ENCODE measurements at regions not wholly inside any gene's neighbourhood (a gene's known extent, or its start where the extent isn't known, plus 50 kb on each side); places are given as distances from the start of the nearest gene placed in this dataset.
"Not testable (repeated sequence)": the region's sequence is repeated elsewhere in the genome, so short reads cannot be mapped to it uniquely, and the experiment has no call there.

DNA sequence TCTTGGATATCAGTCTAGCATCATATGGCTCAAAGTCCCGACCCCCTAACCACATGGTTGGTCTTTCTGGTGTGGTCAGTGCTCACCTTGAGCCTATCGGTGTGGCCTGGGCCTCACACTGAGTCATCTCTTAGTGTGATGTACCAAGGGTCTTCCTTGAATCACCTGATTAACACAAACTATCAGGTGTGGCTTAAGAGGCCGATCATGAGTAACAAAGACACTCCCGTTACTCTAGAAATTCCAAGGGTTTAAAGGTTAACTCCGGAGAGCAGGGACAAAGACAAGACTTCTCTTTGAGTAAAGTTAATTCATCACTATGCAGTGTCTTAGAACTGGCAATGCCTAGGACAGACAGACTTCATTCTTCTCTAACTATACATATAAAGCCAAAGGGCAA lies 52.3 kb upstream of the ARMC3 start:
- DNase-seq (ENCODE audit: low spot score) = no peak

DNA sequence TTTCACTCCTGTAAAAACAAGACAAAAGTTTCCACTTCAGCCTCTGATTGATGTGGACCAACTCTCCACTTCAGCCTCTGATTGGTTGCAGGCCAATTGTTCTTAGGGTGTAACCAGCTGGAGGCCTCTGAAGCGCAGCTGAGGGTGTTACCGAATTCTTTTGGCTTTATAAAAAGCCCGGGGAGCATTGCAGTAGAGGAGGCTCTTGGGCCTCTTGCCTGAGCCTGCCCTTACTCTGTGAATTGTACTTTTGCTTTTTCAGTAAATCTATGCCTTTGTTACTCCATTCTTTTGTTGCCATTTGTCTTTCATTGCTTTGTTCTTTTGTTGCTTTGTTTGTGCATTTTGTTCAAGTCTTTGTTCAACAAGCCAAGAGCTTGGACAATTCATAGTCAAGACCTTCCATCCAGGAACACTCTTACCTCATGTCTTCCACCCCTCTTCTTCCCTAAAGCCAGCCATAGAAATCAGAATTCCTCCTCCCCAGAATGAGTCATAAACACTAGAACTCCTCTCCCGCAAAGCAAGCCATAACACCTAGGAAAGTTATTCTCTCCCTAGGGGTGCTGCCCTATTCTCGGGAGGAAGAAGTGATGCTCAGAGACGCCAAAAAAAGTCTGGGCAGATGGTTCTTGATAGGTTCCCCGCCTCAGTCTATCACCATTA lies 53.5 kb upstream of the ARMC3 start:
- DNase-seq (ENCODE audit: low spot score) = no peak

DNA sequence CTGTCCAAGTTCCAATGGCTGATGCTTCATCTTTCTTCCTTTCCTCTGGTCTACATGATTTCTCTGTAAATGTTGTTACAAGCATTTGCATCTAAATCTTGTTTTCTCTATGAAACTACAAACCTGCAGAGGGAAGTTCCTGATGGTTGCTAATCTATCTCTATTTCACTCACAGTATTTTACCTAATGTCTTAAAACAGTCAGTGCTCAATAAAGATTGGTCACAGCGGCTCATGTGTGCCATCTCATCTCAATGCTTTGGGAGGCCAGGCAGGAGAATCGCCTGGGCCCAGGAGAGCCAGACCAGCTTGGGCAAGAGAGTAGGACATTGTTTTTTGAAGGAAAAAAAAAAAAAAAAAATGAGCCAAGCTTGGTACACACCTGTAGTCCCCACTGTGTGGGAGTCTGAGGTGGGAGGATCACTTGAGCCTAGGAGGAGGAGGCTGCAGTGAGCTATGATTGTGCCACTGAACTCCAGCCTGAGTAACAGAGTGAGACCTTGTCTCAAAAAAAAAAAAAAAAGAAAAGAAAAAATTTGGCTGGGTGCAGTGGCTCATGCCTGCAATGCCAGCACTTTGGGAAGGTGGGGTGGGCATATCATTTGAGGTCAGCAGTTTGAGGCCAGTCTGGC lies 71.3 kb upstream of the ARMC3 start:
- DNase-seq (ENCODE audit: low spot score) = no peak

DNA sequence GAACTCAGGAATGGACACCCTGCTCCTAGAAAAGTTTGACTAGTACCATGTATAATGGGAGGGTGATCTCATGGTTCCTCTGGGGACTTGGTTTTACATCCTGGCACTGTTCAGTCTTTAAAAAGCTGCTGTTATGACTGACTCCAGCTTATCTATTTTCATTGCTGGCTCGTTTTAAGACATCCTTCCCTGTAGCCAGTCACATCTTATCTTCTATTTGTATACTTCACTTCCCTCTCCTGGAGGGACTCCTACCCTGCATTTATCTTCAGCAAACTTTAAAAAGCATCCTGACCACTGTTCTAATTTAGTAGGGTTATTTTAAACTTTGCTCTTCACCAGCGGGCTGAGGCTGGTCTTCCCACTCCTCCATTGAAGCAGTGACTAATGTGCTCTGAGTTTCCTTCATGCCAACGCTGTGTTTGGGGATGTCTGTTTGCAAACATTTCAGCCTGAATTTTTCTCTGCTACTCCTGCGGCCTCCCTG lies 72.9 kb upstream of the ARMC3 start:
- peak; percentile 54 for DNase-seq (ENCODE audit: low spot score)

DNA sequence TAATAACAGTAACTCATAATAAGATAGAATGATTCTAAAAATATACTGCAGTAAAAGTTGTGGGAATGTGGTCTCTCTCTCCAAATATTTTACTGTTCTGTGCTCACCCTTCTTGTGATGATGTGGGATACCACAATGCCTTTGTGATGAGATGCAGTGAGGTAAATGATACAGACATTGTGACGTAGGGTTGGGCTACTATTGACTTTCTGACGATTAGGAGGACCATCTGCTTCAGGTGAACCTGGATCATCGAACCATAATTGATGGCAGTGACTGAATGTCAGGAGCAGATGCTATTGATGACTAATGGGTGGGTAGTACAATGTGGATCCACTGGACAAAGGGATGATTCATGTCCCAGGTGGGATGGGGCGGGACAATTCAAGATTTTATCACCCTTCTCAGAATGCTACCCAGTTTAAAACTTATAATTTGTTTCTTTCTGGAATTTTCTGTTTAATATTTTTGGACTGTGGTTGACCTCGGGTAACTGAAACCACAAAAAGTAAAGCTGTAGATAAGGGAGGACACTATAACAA lies 73.9 kb upstream of the ARMC3 start:
- DNase-seq (ENCODE audit: low spot score) = peak; percentile 68

DNA sequence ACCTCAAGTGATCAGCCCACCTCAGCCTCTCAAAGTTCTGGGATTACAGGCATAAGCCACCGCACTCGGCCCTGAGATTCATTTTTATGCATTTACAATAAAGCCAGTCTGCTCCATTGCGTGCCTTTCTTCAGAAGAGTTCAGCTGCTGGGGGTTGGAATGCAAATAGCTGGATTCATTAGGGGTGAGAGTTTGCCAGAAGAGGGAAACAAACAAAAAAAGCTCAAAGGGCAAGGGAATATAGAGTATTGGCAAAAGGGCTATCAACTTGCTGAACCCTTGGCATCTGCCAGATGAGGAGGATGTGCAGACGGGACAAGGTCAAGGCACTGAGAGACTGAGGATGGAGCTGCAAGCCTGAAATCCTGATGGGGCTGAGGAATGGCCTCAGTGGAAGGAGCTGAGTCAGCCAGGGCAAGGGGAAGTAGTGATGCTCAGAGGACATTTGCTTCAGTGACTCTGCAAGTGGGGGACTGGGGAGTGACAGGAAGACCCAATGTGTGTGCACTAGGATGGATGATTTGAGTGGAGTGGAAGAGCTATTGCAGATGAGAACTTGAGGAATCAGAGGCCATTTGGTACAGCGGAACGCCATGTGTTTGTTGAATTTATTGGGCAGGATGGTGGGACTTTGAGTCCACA lies 75.0 kb upstream of the ARMC3 start:
- no peak for DNase-seq (ENCODE audit: low spot score)

DNA sequence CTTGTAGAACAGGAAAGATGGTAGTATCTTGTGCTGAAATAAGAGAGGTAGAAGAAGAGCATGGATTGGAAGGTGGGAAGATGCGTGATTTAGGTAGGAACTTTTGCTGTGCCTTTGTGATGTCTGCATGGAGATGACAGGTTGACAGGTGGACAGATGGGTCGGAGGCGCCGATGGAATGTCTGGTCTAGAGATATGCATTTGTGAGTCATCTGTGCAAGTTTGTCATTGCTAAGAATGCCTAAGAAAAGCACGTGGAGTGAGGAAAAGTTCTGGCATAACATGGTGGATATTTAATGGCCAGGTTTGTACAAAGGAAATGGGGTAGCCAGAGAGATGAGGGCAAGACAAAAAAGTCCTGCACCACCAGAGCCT lies 76.0 kb upstream of the ARMC3 start:
- DNase-seq (ENCODE audit: low spot score) = peak; percentile 71

DNA sequence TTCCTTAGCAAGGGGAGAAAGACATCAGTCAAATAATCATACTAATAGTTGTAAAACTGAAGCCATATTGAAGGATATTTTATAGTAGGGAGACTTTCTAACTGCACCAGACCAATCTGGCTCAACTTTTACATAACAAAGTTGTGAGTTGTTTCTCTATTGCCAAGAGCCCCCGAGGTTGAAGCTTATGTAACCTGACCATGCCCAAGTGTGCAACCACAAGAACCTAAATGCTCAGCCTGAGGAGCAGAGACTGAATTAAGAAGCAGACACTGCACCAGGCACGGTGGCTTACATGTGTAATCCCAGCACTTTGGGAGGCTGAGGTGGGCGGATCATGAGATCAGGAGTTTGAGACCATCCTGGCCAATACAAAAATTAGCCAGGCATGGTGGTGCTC lies 77.3 kb upstream of the ARMC3 start:
- no peak for DNase-seq (ENCODE audit: low spot score)

DNA sequence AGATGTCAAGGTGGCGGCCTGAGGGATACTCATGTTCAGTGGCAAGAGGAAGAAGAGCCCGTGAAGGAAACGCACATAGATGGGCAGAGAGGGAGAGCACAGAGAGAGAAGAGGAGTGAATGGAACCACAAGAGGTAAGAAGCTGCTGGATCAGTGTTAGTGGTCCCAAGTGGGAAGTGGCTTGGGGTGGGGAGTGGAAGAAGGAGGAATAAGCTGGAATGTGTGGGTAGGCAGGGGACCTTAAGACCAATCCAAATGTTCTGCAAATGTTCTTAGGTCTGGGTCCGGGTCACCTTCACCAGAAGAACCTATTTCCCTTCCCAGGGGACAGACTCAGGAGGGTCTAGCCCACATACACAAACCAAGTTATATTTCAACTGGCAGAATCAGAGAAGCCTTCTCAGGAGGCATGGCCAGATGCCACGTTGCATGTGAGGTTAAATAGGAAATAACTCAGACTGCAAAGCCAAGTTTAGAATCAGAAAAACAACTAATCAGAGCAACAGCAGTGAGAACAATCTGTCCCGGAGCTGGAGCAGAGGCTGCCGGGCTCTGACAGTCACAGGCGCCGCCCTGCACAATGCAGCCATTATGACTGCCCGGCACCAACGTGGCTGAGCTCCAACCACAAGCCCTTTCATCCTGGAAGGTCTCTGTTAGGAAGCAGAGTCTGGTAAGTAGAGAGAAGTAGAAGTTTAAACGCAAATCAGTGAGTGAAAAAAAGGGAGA lies 78.6 kb upstream of the ARMC3 start:
- DNase-seq (ENCODE audit: low spot score) = peak; percentile 43

DNA sequence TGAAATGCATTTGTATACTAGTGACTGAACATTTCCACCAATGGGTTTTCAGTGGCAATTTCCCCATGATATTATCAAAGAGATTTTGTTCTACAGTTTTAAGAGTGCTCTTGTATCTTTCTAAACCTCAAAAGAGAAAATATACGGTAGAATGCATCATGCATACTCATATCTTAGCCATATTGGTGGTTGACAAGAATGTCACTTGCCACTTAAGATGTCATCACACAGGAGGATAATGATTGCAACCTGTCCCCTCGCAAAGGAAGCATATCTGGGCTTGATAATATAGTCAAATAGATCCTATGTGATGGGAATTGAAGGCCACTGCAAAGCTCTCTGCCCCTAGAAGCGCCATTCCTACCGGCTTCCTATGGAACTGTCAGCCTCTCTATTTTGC lies 79.3 kb upstream of the ARMC3 start:
- DNase-seq (ENCODE audit: low spot score) = no peak

DNA sequence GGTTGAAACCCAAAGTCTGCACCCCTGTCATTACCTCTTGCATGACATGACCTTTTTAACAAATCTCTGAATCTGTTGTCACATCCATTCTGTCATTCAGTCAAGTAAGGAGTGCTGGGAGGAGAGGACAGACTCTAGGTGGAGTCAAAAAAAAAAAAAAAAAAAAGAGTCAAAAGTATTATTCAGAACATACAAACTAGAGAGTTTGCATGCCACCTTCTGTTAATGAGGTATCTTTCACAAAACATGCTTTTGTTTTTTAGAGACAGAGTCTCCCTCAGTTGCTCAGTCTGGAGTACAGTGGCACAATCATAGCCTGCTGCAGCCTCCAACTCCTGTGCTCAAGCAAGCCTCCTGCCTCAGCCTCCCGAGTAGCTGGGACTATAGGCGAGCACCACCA lies 81.6 kb upstream of the ARMC3 start:
- DNase-seq (ENCODE audit: low spot score) = no peak

DNA sequence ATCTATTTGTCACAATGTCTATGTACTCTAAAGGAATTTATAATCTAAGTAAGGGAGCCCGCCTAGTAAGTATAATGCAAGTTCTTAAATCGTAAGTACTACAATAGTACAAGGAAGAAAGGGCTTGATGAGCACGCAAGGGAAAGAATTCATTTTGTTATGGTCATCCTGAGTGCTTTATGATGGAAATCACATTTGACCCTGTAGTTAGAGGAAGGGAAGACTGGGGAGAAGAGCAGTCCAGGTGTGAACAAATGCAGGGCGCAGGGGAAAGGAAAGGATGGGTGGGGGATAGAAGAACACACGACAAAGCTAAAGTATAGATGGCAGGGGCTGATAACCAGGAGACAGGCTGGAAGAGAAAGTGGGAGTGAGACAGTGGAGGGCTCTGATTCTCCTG lies 88.2 kb upstream of the ARMC3 start:
- no peak for DNase-seq (ENCODE audit: low spot score)

DNA sequence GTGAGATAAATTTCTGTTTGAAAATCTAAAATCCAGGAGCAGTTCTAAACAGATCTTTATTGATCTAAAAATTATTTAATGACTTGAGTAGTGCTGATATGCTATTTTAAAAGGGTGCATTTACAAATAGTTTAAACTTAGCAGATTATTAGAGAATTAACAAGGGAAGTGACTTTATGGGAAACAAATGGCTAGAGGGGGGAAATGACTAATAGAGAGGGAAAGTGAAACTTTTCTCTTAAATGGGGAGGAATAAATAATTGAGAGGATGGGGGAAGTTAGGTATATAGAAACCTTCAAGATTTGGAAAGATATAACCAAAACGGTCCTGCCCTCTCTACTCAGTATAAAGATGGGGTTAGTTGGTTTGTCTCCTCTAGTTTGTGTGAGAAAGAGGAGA lies 90.1 kb upstream of the ARMC3 start:
- DNase-seq (ENCODE audit: low spot score) = no peak

DNA sequence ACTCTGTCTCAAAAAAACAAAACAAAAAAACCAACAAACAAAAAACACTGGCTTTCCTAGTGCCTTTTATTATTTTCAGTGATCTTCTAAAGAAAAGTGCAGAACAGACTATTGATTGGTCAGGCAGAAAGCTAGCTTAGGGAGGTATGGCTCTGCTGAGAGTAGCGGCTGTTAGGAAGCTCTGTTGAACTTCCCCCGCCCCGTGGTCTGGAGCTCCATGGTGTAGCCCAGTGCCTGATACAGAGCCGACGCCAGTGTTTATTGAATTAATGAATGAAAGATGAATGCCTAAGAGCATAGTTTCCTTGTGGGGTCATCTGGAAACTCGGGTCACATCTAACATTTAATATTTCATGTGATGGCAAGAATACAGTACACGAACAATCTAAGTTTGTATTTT lies 90.5 kb upstream of the ARMC3 start:
- DNase-seq (ENCODE audit: low spot score) = no peak

DNA sequence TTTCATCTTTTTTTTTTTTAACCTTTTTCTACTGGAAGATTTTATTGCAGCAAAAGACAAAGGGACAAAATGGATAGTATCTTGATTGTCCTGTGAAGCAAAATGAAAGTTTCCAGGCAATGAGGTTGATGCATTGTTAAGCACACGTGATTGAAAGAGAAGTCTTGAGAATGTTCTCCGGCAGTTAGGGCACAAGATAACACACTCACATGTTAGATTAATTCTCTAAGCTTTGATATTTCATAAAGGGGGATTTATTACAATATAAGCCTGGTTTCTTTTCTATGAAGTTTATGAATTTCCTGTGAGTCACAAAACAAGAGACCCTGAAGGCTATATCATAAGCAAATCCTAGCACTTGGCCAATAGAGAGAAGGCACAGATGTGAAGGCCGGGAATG lies 93.4 kb upstream of the ARMC3 start:
- no peak for DNase-seq (ENCODE audit: low spot score)

DNA sequence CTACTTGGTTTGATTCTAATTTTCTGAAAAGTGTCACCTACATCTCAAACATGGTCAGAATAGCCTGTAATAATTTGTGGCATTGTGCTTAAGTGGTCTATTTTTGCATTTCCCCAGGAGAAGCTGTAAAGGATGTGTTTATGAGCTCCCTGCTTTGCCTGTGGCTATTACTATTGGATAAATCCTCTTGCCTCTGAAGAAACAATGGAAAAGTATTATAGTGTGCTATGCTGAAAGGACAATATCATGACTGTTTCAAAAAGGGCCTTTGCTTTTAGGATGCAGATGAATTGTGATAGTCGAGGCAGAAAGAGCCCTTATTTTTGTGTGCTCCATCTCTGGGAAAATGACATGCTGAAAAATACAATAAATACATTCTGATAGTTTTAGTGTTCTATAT lies 94.1 kb upstream of the ARMC3 start:
- DNase-seq (ENCODE audit: low spot score) = no peak

DNA sequence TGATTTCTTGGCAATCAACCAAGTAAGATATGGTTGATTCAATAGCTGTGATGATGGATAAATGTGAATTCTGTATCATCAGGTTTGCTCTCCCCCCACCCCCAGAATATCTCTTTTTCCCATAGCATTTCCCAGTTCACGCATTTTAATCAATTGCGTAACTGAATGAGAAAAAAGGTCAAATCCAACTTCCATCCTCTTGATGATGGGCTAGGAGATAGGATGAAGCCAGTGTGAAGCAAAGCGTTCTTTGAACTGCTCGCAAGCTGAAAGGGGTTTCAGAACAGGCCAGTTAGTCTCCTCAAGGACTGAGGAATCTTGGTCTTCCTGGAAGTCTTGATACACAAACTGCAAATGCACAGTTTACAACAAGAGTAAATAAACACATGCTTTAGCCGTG lies 94.5 kb upstream of the ARMC3 start:
- no peak for DNase-seq (ENCODE audit: low spot score)

DNA sequence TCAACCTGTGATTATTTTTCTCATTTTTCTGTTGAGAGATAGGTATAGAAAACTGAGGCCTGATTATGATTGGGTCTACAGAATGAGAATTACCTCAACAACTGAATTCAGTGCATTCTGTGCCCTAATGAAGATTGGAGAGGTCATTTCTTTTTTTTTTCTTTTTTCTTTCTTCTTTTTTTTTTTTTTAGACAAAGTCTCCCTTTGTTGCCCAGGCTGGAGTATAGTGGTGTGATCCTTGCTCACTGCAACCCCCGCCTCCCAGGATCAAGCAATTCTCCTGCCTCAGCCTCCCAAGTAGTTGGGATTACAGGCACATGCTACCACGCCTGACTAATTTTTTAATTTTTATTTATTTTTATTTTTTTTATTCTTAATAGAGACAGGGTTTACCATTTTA lies 95.0 kb upstream of the ARMC3 start:
- DNase-seq (ENCODE audit: low spot score) = no peak

DNA sequence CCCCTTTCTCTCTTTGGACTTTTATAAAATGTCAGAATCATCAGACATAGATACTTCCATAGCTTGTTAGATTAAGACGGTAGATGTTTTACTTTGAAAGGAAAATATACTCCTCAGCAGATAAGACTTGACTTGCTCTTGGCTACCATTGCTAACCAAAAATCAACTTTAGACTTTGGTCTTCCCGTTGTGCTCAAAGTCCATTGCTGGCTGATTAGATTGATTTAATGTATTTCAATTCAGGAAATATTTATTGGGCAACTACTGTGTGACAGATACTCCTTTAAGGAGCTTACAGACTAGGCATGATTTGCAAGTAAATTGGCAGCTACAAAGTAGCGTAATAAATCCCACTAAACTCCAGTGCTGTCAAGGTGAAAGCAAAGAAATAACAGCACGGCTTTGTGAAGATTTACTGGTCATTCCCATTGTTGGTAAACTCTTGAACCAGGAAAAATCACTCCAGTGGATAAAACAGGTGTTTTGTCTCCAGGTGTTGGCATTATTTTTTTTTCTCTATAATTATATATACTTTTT lies 95.7 kb upstream of the ARMC3 start:
- DNase-seq (ENCODE audit: low spot score) = no peak

DNA sequence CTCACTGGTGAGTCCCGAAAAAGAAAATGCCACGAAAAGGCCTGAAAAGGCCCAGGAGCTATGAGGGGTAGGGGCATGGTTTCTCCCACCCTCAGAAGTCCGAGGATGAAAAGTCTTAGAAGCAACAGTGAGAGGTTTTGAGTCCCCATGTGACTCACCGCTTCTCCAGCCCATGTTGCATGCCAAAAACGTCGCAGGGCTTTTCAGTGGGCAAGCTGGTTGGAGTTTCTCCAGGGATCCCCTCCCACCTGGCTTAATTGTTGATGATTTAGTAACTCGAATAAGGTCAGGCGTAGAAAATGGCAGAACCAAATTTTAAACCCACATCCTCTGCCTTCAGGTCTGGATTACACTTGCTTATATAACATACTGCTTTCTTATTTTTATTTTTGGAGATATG lies 96.3 kb upstream of the ARMC3 start:
- peak; percentile 43 for DNase-seq (ENCODE audit: low spot score)

DNA sequence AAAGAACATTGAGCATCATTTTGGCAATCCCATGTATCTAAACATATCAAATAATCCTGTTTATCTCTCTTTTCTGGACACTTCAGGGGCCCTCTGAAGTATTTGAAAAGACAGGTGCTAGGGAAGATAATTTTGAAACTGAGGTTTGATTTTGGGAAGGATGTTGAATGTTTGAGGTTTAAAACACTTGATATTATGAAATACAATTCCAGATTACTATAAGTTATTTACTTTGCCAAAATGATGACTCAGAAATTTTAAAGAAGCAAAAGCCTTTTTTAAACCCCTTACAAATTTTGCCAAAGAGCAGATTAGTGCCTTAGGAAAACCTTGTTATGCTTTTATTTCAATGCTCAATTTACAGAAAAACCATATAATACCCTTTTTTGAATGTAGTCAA lies 99.1 kb upstream of the ARMC3 start:
- not testable (repeated sequence) for DNase-seq (ENCODE audit: low spot score)

DNA sequence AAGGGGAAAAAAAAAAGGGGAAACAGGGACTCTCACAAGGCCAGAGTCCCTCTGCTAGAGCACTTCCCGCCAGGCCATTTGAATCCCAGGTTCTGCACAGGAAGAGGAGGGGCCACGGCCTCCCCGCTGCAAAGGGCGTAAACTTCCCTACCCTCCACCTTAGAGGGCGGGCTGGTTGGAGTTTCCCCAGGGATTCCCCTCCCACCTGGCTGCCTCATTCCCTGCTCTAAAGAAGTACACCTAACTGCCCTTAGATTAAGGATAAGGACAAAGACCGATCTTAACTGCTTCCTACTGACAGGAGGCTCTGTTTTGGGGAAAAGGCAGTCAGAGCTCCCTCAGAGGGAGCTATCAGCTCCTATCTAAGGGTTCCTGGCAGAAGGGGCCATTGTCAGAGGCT lies 102.0 kb upstream of the ARMC3 start:
- DNase-seq (ENCODE audit: low spot score) = peak; percentile 36
